GM12878 (cell line): ENCODE measurements at regions not wholly inside any gene's neighbourhood (a gene's known extent, or its start where the extent isn't known, plus 50 kb on each side); places are given as distances from the start of the nearest gene placed in this dataset.

Experiments
- ATAC-seq: fragments of 200-7000 bp; cut with Tn5 transposase; 3 replicates; pipeline ENCODE4 v1.9.1; 2020; ENCODE audit warnings: mild to moderate bottlenecking, moderate library complexity
- BruUV-seq: library from RNA; stranded (reverse); fragments of 400-500 nt; replicated peaks from 2 replicates; lab custom pipeline; 2021; lab: Mats Ljungman, UMichigan
- CTCF ChIA-PET: fragments of 300-600 bp; sonication (Branson Sonifier 250); formaldehyde crosslinking; extraction: SDS; loops from one replicate; lab custom pipeline; 2021; ENCODE audit warnings: inconsistent platforms; lab: Yijun Ruan, JAX
- POLR2A ChIA-PET: fragments of 350-600 bp; formaldehyde crosslinking; extraction: SDS; loops from one replicate; lab custom pipeline; 2021; ENCODE audit warnings: inconsistent platforms; lab: Charles Lee
- RAD21 ChIA-PET: fragments of 300-600 bp; sonication (Branson Sonifier 250); formaldehyde crosslinking; loops from one replicate; lab custom pipeline; 2023; ENCODE audit warnings: antibody characterized with exemption; ENCODE audit not compliant: unreplicated experiment; lab: Charles Lee
- SMC1A ChIA-PET: fragments of 300-600 bp; sonication (Branson Sonifier 250); formaldehyde crosslinking; loops from one replicate; lab custom pipeline; 2023; ENCODE audit not compliant: unreplicated experiment, uncharacterized antibody; lab: Charles Lee
- DNase-seq: peaks from one replicate; pipeline ENCODE4 v3.0.0-alpha.2; 2011; ENCODE audit warnings: low read depth, low spot score
- FAIRE-seq: peaks from 3 replicates; lab custom pipeline; 2011; peaks lifted over from hg19 to GRCh38; lab: Jason Lieb, UNC
- H2AFZ ChIP-seq: 2 replicates; pipeline ENCODE4 v1.6.0; 2011; ENCODE audit warnings: low read depth, low read length, control low read depth; ENCODE audit not compliant: control insufficient read depth
- H3K27ac ChIP-seq: 2 replicates; pipeline ENCODE4 v1.5.1; 2011; ENCODE audit warnings: control low read depth; ENCODE audit not compliant: control insufficient read depth, insufficient read depth
- H3K27me3 ChIP-seq, 2 experiments: replicated peaks in 1 of 2; 2 replicates each; pipeline versions ENCODE4 v1.6.0 to v1.6.1; 2011; ENCODE audit warnings: low read length in 1 of 2; ENCODE audit not compliant: control insufficient read depth in 2 of 2, insufficient read depth in 2 of 2
- H3K36me3 ChIP-seq, 2 experiments: 2 replicates each; pipeline ENCODE4 v1.5.1; 2011; ENCODE audit warnings: low read length in 1 of 2; ENCODE audit not compliant: control insufficient read depth in 2 of 2, insufficient read depth in 2 of 2
- H3K4me1 ChIP-seq: 2 replicates; pipeline ENCODE4 v1.6.1; 2011; ENCODE audit warnings: mild to moderate bottlenecking, low read length, moderate library complexity, mixed read lengths; ENCODE audit not compliant: control insufficient read depth, insufficient read depth
- H3K4me2 ChIP-seq: 2 replicates; pipeline ENCODE4 v1.6.0; 2011; ENCODE audit warnings: control low read depth; ENCODE audit not compliant: control insufficient read depth, insufficient read depth
- H3K4me3 ChIP-seq: fragments of 200-600 bp; sonication (generic); 2 replicates; pipeline ENCODE4 v1.5.1; 2016
- H3K79me2 ChIP-seq: 2 replicates; pipeline ENCODE4 v1.6.0; 2011; ENCODE audit warnings: low read length; ENCODE audit not compliant: control insufficient read depth, insufficient read depth
- H3K9ac ChIP-seq: 2 replicates; pipeline ENCODE4 v1.8.0; 2011; ENCODE audit warnings: low read length, control low read depth, mixed read lengths; ENCODE audit not compliant: control insufficient read depth, insufficient read depth
- H3K9me3 ChIP-seq: replicated peaks from 3 replicates; pipeline ENCODE4 v1.5.1; 2011; ENCODE audit warnings: mild to moderate bottlenecking, low read length; ENCODE audit not compliant: control insufficient read depth, insufficient read depth
- H4K20me1 ChIP-seq: 2 replicates; pipeline ENCODE4 v1.6.0; 2011; ENCODE audit not compliant: control insufficient read depth, insufficient read depth
- CBX5 ChIP-seq: sonication (generic); IDR thresholded peaks from 2 replicates; pipeline ENCODE4 v1.6.1; 2016; ENCODE audit warnings: low read depth, moderate library complexity, mild to moderate bottlenecking, inconsistent platforms
- CHD2 ChIP-seq: IDR thresholded peaks from 2 replicates; pipeline ENCODE4 v1.6.1; 2011; ENCODE audit warnings: low read depth, low read length, improper control_type of control experiment, borderline replicate concordance
- FOS ChIP-seq: IDR thresholded peaks from 3 replicates; pipeline ENCODE4 v1.6.1; 2011; ENCODE audit warnings: borderline replicate concordance; ENCODE audit not compliant: insufficient read length; ENCODE audit errors: extremely low read depth
- HDAC6 ChIP-seq: fragments of 200-600 bp; sonication (generic); IDR thresholded peaks from one replicate; pipeline ENCODE4 v1.8.0; 2017; ENCODE audit warnings: antibody characterized with exemption; ENCODE audit not compliant: unreplicated experiment
- HSF1 ChIP-seq: fragments of 150-350 bp; IDR thresholded peaks from 2 replicates; pipeline ENCODE4 v1.6.1; 2014; ENCODE audit warnings: mild to moderate bottlenecking, low read depth, low read length
- JUND ChIP-seq: IDR thresholded peaks from 2 replicates; pipeline ENCODE4 v1.6.1; 2012; ENCODE audit warnings: low read depth, mild to moderate bottlenecking, low read length, improper control_type of control experiment, moderate library complexity
- MEF2A ChIP-seq: IDR thresholded peaks from 2 replicates; pipeline ENCODE4 v1.6.1; 2011; ENCODE audit warnings: low read depth, mild to moderate bottlenecking, low read length, moderate library complexity; ENCODE audit not compliant: insufficient read depth
- NR2C2 ChIP-seq: IDR thresholded peaks from 2 replicates; pipeline ENCODE4 v1.6.1; 2011; ENCODE audit warnings: borderline replicate concordance, low read depth; ENCODE audit not compliant: control insufficient read depth, insufficient read length
- POLR2AphosphoS2 ChIP-seq: IDR thresholded peaks from 2 replicates; pipeline ENCODE4 v1.6.1; 2011; ENCODE audit warnings: low read depth, mild to moderate bottlenecking, low read length, improper control_type of control experiment, moderate library complexity
- SPI1 ChIP-seq: IDR thresholded peaks from 2 replicates; pipeline ENCODE4 v1.6.1; 2011; ENCODE audit warnings: low read depth, mild to moderate bottlenecking, low read length, moderate library complexity, borderline replicate concordance; ENCODE audit not compliant: insufficient read depth
- SUPT20H ChIP-seq: IDR thresholded peaks from 2 replicates; pipeline ENCODE4 v1.6.1; 2011; ENCODE audit warnings: low read depth, mild to moderate bottlenecking, low read length, moderate library complexity, borderline replicate concordance; ENCODE audit not compliant: control insufficient read depth
- WRNIP1 ChIP-seq: IDR thresholded peaks from 2 replicates; pipeline ENCODE4 v1.6.1; 2011; ENCODE audit warnings: low read depth, low read length, improper control_type of control experiment, borderline replicate concordance
- ZNF207 ChIP-seq: fragments of 450-650 bp; IDR thresholded peaks from 2 replicates; pipeline ENCODE4 v1.6.1; 2014; ENCODE audit warnings: antibody characterized with exemption, mild to moderate bottlenecking, borderline replicate concordance
- WGBS: methylation state at CpG from one replicate; pipeline ENCODE4 v1.1.6; 2016; ENCODE audit warnings: low lambda C conversion rate; ENCODE audit not compliant: insufficient replicate concordance, insufficient coverage; ENCODE audit errors: missing lambda C conversion rate; 5-methylcytosine and 5-hydroxymethylcytosine counted together
- in situ Hi-C: fragments of 300-500 bp; cut with MboI; formaldehyde crosslinking; loops from 9 replicates; pipeline ENCODE4 v1.14.3; 2018; ENCODE audit warnings: mixed read lengths
- intact Hi-C: fragments of 100-400 bp; cut with micrococcal nuclease; formaldehyde crosslinking; loops from one replicate; pipeline ENCODE4 v1.14.2; 2022; ENCODE audit not compliant: unreplicated experiment
- TF ChIP-seq, protein P1 (sequence below): fragments of 450-650 bp; IDR thresholded peaks from 2 replicates; pipeline ENCODE4 v1.6.1; 2017; ENCODE audit warnings: antibody characterized with exemption, mild to moderate bottlenecking, moderate library complexity
- TF ChIP-seq, protein P2 (sequence below): fragments of 450-650 bp; IDR thresholded peaks from 2 replicates; pipeline ENCODE4 v1.6.1; 2016; ENCODE audit warnings: mild to moderate bottlenecking, moderate library complexity, borderline replicate concordance

DNA sequence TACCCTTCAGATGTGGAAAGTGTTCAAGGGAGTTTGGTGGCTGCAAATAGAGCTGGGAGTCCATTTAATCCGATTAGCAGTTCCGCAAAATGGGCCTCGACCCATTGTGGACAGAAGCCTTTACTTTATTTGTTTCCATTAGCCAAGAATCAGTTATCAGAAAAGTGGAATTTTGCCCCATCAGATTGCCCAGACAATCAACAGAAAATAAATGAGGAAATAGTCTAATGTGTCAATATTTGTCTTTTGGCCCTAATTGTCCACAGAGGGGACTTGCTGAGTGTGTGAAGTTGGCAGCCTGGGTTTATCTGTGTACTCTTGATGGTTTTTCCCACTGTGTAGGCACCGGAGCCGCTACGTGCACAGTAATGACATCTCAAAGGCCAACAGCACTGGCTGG is 134.3 kb downstream of the LINC00237 start:
- H3K79me2 ChIP-seq: no peaks in the 10 kb centered on the region
- H3K9me3 ChIP-seq: no peaks in the 10 kb centered on the region
- POLR2A ChIA-PET: no interaction called here
- SMC1A ChIA-PET: no interaction called here
- no peaks in the 10 kb centered on the region for H3K36me3 ChIP-seq
- in situ Hi-C loops: no loop called here
- no TSS peak for BruUV-seq
- 38% methylated on average over 6 of the region's 6 CpGs for WGBS
- DNase-seq: no peak
- H3K4me1 ChIP-seq: no peaks in the 10 kb centered on the region
- no peak for TF ChIP-seq HDAC6
- no peak for TF ChIP-seq NR2C2
- TF ChIP-seq HSF1: no peak
- TF ChIP-seq ZNF207: no peak
- no peak for TF ChIP-seq SUPT20H
- TF ChIP-seq POLR2AphosphoS2: no peak
- TF ChIP-seq, protein P1, sequence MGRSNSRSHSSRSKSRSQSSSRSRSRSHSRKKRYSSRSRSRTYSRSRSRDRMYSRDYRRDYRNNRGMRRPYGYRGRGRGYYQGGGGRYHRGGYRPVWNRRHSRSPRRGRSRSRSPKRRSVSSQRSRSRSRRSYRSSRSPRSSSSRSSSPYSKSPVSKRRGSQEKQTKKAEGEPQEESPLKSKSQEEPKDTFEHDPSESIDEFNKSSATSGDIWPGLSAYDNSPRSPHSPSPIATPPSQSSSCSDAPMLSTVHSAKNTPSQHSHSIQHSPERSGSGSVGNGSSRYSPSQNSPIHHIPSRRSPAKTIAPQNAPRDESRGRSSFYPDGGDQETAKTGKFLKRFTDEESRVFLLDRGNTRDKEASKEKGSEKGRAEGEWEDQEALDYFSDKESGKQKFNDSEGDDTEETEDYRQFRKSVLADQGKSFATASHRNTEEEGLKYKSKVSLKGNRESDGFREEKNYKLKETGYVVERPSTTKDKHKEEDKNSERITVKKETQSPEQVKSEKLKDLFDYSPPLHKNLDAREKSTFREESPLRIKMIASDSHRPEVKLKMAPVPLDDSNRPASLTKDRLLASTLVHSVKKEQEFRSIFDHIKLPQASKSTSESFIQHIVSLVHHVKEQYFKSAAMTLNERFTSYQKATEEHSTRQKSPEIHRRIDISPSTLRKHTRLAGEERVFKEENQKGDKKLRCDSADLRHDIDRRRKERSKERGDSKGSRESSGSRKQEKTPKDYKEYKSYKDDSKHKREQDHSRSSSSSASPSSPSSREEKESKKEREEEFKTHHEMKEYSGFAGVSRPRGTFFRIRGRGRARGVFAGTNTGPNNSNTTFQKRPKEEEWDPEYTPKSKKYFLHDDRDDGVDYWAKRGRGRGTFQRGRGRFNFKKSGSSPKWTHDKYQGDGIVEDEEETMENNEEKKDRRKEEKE: no peak
- TF ChIP-seq CBX5: no peak
- TF ChIP-seq FOS: no peak
- TF ChIP-seq MEF2A: no peak
- TF ChIP-seq CHD2: no peak
- TF ChIP-seq SPI1: no peak
- TF ChIP-seq, protein P2, sequence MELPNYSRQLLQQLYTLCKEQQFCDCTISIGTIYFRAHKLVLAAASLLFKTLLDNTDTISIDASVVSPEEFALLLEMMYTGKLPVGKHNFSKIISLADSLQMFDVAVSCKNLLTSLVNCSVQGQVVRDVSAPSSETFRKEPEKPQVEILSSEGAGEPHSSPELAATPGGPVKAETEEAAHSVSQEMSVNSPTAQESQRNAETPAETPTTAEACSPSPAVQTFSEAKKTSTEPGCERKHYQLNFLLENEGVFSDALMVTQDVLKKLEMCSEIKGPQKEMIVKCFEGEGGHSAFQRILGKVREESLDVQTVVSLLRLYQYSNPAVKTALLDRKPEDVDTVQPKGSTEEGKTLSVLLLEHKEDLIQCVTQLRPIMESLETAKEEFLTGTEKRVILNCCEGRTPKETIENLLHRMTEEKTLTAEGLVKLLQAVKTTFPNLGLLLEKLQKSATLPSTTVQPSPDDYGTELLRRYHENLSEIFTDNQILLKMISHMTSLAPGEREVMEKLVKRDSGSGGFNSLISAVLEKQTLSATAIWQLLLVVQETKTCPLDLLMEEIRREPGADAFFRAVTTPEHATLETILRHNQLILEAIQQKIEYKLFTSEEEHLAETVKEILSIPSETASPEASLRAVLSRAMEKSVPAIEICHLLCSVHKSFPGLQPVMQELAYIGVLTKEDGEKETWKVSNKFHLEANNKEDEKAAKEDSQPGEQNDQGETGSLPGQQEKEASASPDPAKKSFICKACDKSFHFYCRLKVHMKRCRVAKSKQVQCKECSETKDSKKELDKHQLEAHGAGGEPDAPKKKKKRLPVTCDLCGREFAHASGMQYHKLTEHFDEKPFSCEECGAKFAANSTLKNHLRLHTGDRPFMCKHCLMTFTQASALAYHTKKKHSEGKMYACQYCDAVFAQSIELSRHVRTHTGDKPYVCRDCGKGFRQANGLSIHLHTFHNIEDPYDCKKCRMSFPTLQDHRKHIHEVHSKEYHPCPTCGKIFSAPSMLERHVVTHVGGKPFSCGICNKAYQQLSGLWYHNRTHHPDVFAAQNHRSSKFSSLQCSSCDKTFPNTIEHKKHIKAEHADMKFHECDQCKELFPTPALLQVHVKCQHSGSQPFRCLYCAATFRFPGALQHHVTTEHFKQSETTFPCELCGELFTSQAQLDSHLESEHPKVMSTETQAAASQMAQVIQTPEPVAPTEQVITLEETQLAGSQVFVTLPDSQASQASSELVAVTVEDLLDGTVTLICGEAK: no peak
- TF ChIP-seq JUND: no peak
- no peak for TF ChIP-seq WRNIP1
- FAIRE-seq: no peak
- H3K4me2 ChIP-seq: no peak overlapping the region
- CTCF ChIA-PET: no interaction called here
- no peaks in the 10 kb centered on the region for H4K20me1 ChIP-seq
- no peak overlapping the region for H3K9ac ChIP-seq
- RAD21 ChIA-PET: no interaction called here
- intact Hi-C loops: no loop called here
- H3K4me3 ChIP-seq: no peak overlapping the region
- 0 out of 4 replicates have a peak, but pooled peaks cover 0 to 3% of the 10 kb centered on the region in 2 experiments for H3K27me3 ChIP-seq
- no peak overlapping the region for H2AFZ ChIP-seq
- no peak overlapping the region for H3K27ac ChIP-seq
- ATAC-seq: no peak
